MCF 10A (cell line): ENCODE measurements at regions not wholly inside any gene's neighbourhood (a gene's known extent, or its start where the extent isn't known, plus 50 kb on each side); places are given as distances from the start of the nearest gene placed in this dataset.

Experiments
- BruUV-seq: library from RNA; stranded (reverse); fragments of 400-500 nt; replicated peaks from 2 replicates; lab custom pipeline; 2021; lab: Mats Ljungman, UMichigan
- CTCF ChIA-PET: fragments of 300-600 bp; sonication (Branson Sonifier 250); formaldehyde crosslinking; extraction: SDS; loops from one replicate; lab custom pipeline; 2021; ENCODE audit warnings: antibody characterized with exemption, inconsistent platforms; lab: Yijun Ruan, JAX
- POLR2A ChIA-PET: fragments of 300-600, 350-650 bp; sonication (Branson Sonifier 250); formaldehyde crosslinking; extraction: SDS; loops from one replicate; lab custom pipeline; 2020; ENCODE audit warnings: antibody characterized with exemption, inconsistent platforms; lab: Yijun Ruan, JAX
- DNase-seq: peaks from one replicate; pipeline ENCODE4 v3.0.0-alpha.2; 2018; ENCODE audit not compliant: unreplicated experiment
- H3K27ac Mint-ChIP-seq: one replicate; pipeline ENCODE4 v1.8.0; 2022; ENCODE audit warnings: mild to moderate bottlenecking, low read depth, mixed read lengths; ENCODE audit not compliant: unreplicated experiment
- H3K27me3 Mint-ChIP-seq: one replicate; pipeline ENCODE4 v1.8.0; 2022; ENCODE audit warnings: mixed read lengths; ENCODE audit not compliant: insufficient read depth, unreplicated experiment
- H3K36me3 Mint-ChIP-seq: one replicate; pipeline ENCODE4 v1.8.0; 2022; ENCODE audit warnings: mild to moderate bottlenecking, moderate library complexity, mixed read lengths; ENCODE audit not compliant: insufficient read depth, unreplicated experiment
- H3K4me1 Mint-ChIP-seq: one replicate; pipeline ENCODE4 v1.8.0; 2022; ENCODE audit warnings: mixed read lengths; ENCODE audit not compliant: insufficient read depth, unreplicated experiment
- H3K4me3 Mint-ChIP-seq: one replicate; pipeline ENCODE4 v1.8.0; 2022; ENCODE audit warnings: mild to moderate bottlenecking, moderate library complexity, mixed read lengths; ENCODE audit not compliant: unreplicated experiment
- H3K9me3 Mint-ChIP-seq: one replicate; pipeline ENCODE4 v1.8.0; 2022; ENCODE audit warnings: mixed read lengths; ENCODE audit not compliant: unreplicated experiment
- intact Hi-C: fragments of 100-400 bp; cut with micrococcal nuclease; formaldehyde crosslinking; loops from 2 replicates; pipeline ENCODE4 v1.14.1; 2022
- TF ChIP-seq, protein P1 (sequence below): fragments of 200-600 bp; IDR thresholded peaks from one replicate; pipeline ENCODE4 v1.8.0; 2022; ENCODE audit warnings: antibody characterized with exemption, mild to moderate bottlenecking; ENCODE audit not compliant: unreplicated experiment

DNA sequence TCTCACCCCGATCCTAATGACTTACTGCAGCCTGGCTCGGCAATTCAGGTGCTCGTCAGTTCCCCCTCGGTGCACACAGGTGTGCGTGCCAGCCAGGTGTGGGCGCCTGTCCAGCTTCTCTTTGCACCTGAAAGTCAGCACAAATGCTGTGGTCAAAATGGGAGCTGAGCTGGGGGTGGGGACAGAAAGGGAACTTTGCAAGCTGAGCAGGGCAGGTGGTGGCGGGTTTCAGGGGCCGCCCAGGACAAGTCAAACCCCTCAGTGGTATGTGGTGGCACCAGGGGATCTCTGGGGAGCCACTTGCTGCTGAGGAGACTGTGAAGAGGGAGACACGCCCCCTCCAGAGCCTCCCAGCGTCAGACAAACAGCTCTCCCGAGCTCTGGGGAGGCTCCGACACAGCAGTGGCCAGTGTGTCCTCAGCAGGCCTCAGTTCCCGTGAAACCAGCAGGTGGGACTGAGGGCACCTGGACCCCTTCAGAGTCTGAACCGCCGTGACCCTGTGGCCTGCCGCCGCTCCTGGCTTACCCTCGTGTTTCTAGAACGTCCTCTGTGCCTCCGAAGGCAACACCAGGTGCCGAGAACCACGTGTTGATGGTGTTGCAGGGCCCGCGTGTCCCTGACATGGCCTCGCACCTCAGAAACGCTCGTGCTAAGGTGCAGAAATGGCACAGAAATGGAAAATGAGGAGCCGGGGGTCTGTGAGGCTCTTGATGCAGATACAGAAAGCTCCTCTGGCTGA, 233.5 kb upstream of the TNRC6C start:
- POLR2A ChIA-PET: no interaction called here

DNA sequence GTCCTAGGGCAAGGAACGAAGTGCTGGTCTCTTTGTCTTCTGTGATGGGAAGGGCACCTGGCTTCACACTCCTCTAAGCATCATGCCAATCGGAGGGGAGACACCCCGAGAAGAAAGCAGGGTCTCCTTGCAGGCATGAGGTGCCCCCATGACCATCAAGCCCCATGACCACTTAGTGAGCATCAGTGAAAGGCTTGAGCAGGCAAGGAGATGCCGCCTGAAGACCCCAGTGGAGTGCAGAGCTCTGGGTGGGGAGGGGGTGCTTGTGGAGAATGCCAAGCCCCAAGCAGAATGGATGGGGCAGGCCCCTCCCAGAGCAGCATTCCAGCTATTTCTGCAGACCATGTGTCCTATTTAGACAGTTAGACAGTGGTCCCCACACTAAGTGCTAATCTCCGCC, 232.7 kb upstream of the TNRC6C start:
- CTCF ChIA-PET: no interaction called here
- no peak overlapping the region for H3K27ac Mint-ChIP-seq
- no TSS peak for BruUV-seq
- H3K4me1 Mint-ChIP-seq: no peaks in the 10 kb centered on the region
- H3K27me3 Mint-ChIP-seq: peaks cover 69% of the 10 kb centered on the region
- peaks cover 8% of the 10 kb centered on the region for H3K9me3 Mint-ChIP-seq
- TF ChIP-seq, protein P1, sequence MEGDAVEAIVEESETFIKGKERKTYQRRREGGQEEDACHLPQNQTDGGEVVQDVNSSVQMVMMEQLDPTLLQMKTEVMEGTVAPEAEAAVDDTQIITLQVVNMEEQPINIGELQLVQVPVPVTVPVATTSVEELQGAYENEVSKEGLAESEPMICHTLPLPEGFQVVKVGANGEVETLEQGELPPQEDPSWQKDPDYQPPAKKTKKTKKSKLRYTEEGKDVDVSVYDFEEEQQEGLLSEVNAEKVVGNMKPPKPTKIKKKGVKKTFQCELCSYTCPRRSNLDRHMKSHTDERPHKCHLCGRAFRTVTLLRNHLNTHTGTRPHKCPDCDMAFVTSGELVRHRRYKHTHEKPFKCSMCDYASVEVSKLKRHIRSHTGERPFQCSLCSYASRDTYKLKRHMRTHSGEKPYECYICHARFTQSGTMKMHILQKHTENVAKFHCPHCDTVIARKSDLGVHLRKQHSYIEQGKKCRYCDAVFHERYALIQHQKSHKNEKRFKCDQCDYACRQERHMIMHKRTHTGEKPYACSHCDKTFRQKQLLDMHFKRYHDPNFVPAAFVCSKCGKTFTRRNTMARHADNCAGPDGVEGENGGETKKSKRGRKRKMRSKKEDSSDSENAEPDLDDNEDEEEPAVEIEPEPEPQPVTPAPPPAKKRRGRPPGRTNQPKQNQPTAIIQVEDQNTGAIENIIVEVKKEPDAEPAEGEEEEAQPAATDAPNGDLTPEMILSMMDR: no peak
- intact Hi-C loops: no loop called here
- POLR2A ChIA-PET: no interaction called here
- no peaks in the 10 kb centered on the region for H3K36me3 Mint-ChIP-seq
- no peak overlapping the region for H3K4me3 Mint-ChIP-seq
- no peak for DNase-seq

More for the DNA sequence above, 233.5 kb upstream of the TNRC6C start:
- Mint-ChIP-seq H3K36me3 (no peaks in the 10 kb centered on the region), H3K9me3 (no peaks in the 10 kb centered on the region), H3K27me3 (peaks cover 64% of the 10 kb centered on the region), H3K4me1 (no peaks in the 10 kb centered on the region), H3K4me3 (no peak overlapping the region), H3K27ac (no peak overlapping the region)
- TF ChIP-seq, protein P1: no peak
- intact Hi-C loops: no loop called here
- DNase-seq: no peak
- CTCF ChIA-PET: no interaction called here
- no TSS peak for BruUV-seq

DNA sequence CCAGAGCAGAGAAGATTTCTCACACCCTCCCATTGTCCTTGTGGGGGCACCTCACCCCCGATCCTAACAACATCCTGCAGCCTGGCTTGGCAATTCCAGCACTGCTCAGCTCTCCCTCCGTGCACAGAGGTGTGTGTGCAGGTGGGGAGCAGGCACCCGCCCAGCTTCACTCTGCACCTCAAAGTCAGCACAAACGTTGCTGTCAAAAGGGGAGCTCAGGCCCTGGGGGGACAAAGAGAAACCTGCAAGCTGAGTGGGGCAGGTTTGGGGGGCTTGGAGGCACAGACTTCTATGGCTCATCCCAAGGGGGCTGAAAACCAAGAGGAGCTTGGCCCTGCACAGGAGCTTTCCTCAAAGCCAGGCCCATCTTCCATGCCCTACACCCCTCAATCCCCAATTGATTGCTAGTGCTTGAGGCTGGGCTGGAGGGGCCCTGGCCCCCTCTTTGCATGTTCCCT, 231.9 kb upstream of the TNRC6C start:
- Mint-ChIP-seq H3K4me1 (no peaks in the 10 kb centered on the region), H3K4me3 (no peak overlapping the region), H3K27me3 (peaks cover 64% of the 10 kb centered on the region), H3K27ac (no peak overlapping the region), H3K9me3 (peaks cover 8% of the 10 kb centered on the region), H3K36me3 (no peaks in the 10 kb centered on the region)
- intact Hi-C loops: no loop called here
- BruUV-seq: no TSS peak
- ChIA-PET POLR2A (interaction anchor here (0.7 kb wide), 1 partner anchor 126 kb away, joined by 3 read pairs; no protein-coding TSS in a partner anchor), CTCF (no interaction called here)
- TF ChIP-seq, protein P1: no peak
- DNase-seq: no peak

DNA sequence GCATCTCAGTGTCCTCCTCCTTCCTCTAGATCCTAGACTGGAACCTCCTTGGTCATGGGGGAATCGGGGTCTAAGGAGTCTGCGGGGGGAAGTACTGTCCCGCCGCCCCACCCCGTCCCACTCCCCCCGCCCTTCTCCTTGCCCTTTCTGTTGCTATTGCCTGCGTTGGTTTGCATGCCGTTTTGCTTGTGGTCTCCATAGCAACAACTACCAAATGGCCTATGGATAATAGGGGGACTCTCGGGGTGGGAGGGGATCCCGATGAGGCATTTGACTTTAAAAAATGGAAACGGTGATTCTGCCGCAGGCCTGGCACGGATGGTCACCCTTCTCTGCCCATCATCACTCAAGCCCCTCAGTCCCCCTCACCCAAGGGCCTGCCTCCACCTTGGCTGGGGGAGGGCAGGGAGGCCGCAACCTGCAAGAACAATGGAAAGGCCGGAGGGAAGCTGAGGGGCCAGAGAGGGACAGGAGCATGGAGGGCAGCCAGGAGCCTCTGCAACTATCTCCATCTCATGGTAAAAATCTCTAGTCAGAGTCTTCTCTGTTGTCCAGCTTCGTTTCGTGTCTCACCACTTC, 231.4 kb upstream of the TNRC6C start:
- H3K27ac Mint-ChIP-seq: no peak overlapping the region
- DNase-seq: no peak
- BruUV-seq: no TSS peak
- TF ChIP-seq, protein P1: no peak
- ChIA-PET CTCF (interaction anchor here (0.8 kb wide), 1 partner anchor 184 kb away, joined by 3 read pairs; no protein-coding TSS in a partner anchor), POLR2A (no interaction called here)
- H3K36me3 Mint-ChIP-seq: no peaks in the 10 kb centered on the region
- no peak overlapping the region for H3K4me3 Mint-ChIP-seq
- intact Hi-C loops: no loop called here
- peaks cover 64% of the 10 kb centered on the region for H3K27me3 Mint-ChIP-seq
- no peaks in the 10 kb centered on the region for H3K4me1 Mint-ChIP-seq
- H3K9me3 Mint-ChIP-seq: peaks cover 9% of the 10 kb centered on the region
